ENCODE measurements at regions not wholly inside any gene's neighbourhood (a gene's known extent, or its start where the extent isn't known, plus 50 kb on each side); places are given as distances from the start of the nearest gene placed in this dataset.

DNA sequence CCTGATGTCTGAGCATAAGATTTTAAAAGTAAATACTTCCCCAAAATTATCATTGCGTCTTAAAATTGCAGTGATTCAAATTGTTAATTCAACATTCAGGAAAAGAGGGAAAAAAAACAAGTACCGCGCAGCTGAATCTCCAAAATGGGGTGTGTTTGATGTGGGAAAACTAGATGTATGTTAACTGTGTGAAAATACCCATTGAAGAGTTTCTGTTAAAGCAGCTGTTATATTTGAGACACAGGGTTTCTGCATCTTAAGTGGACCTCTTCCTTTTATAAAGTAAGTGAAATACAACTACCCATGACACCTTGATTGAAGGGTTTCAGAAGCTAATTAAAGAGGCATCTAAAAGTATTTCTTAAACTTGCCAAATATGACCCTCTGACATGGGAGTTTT is 1186.1 kb downstream of the NLGN4X start:
- TF ChIP-seq EZH2 (IDR thresholded peaks at IDR 0.05; ENCODE audit: borderline replicate concordance, insufficient read depth, low read length, poor library complexity, severe bottlenecking) (no peak), SMC3 (conservative IDR thresholded peaks at IDR 0.05; ENCODE audit: poor library complexity) (no peak), TAF1 (IDR thresholded peaks at IDR 0.05; ENCODE audit: low read depth) (no peak), POLR2AphosphoS5 (IDR thresholded peaks at IDR 0.05) (no peak), EP300 (conservative IDR thresholded peaks at IDR 0.05; ENCODE audit: poor library complexity, severe bottlenecking) (no peak), MXI1 (conservative IDR thresholded peaks at IDR 0.05; ENCODE audit: poor library complexity, severe bottlenecking) (no peak)
- TF ChIP-seq, protein P1, sequence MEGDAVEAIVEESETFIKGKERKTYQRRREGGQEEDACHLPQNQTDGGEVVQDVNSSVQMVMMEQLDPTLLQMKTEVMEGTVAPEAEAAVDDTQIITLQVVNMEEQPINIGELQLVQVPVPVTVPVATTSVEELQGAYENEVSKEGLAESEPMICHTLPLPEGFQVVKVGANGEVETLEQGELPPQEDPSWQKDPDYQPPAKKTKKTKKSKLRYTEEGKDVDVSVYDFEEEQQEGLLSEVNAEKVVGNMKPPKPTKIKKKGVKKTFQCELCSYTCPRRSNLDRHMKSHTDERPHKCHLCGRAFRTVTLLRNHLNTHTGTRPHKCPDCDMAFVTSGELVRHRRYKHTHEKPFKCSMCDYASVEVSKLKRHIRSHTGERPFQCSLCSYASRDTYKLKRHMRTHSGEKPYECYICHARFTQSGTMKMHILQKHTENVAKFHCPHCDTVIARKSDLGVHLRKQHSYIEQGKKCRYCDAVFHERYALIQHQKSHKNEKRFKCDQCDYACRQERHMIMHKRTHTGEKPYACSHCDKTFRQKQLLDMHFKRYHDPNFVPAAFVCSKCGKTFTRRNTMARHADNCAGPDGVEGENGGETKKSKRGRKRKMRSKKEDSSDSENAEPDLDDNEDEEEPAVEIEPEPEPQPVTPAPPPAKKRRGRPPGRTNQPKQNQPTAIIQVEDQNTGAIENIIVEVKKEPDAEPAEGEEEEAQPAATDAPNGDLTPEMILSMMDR (IDR thresholded peaks at IDR 0.05; ENCODE audit: poor library complexity, severe bottlenecking), result no peak
- H4K20me1 ChIP-seq (ENCODE audit: insufficient read depth), result no peaks in the 10 kb centered on the region
- no peak overlapping the region for H3K9ac ChIP-seq (ENCODE audit: low read length)
- H3K9me3 ChIP-seq (ENCODE audit: low read length), result no peaks in the 10 kb centered on the region
- H3F3A ChIP-seq (ENCODE audit: insufficient read depth, low read length, poor library complexity, severe bottlenecking), result no peaks in the 10 kb centered on the region
- no peak overlapping the region for H3K27ac ChIP-seq (ENCODE audit: low read length)
- H3K4me2 ChIP-seq (ENCODE audit: low read length), result no peak overlapping the region
- no peaks in the 10 kb centered on the region for H3K36me3 ChIP-seq (ENCODE audit: insufficient read depth, low read length)
- H3K79me2 ChIP-seq (replicated peaks; ENCODE audit: insufficient read depth, low read length), result no peaks in the 10 kb centered on the region
- no peak overlapping the region for H2AFZ ChIP-seq (ENCODE audit: low read depth, low read length)
- H3K4me3 ChIP-seq (ENCODE audit: low read length), result no peak overlapping the region
- no peaks in the 10 kb centered on the region for H3K9me2 ChIP-seq (ENCODE audit: insufficient read depth, low read length)
- H3K27me3 ChIP-seq (ENCODE audit: insufficient read depth, low read depth, low read length), result no peaks in the 10 kb centered on the region

DNA sequence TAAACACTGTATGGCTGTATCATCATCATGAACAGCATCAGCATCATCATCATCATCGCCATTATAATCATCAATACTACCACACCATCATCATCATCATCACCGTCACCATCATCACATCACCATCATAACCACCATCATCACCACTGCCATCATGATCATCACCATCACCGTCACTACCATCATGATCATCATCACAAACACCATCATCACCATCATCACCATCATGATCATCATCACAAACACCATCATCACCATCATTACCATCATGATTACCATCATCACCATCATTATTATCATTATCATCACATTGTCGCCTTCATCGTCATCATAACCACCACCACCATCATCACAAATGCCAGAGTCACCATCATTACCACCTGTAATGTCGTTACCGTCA is 1196.9 kb downstream of the NLGN4X start:
- no peak overlapping the region for H3K9ac ChIP-seq (ENCODE audit: low read length)
- TF ChIP-seq EP300 (conservative IDR thresholded peaks at IDR 0.05; ENCODE audit: poor library complexity, severe bottlenecking), result no peak
- TF ChIP-seq MXI1 (conservative IDR thresholded peaks at IDR 0.05; ENCODE audit: poor library complexity, severe bottlenecking), result no peak
- no peak for TF ChIP-seq RAD21 (conservative IDR thresholded peaks at IDR 0.05)
- no peak for TF ChIP-seq EZH2 (IDR thresholded peaks at IDR 0.05; ENCODE audit: borderline replicate concordance, insufficient read depth, low read length, poor library complexity, severe bottlenecking)
- TF ChIP-seq SMC3 (conservative IDR thresholded peaks at IDR 0.05; ENCODE audit: poor library complexity), result no peak
- no peak for TF ChIP-seq POLR2AphosphoS5 (IDR thresholded peaks at IDR 0.05)
- TF ChIP-seq, protein P2, sequence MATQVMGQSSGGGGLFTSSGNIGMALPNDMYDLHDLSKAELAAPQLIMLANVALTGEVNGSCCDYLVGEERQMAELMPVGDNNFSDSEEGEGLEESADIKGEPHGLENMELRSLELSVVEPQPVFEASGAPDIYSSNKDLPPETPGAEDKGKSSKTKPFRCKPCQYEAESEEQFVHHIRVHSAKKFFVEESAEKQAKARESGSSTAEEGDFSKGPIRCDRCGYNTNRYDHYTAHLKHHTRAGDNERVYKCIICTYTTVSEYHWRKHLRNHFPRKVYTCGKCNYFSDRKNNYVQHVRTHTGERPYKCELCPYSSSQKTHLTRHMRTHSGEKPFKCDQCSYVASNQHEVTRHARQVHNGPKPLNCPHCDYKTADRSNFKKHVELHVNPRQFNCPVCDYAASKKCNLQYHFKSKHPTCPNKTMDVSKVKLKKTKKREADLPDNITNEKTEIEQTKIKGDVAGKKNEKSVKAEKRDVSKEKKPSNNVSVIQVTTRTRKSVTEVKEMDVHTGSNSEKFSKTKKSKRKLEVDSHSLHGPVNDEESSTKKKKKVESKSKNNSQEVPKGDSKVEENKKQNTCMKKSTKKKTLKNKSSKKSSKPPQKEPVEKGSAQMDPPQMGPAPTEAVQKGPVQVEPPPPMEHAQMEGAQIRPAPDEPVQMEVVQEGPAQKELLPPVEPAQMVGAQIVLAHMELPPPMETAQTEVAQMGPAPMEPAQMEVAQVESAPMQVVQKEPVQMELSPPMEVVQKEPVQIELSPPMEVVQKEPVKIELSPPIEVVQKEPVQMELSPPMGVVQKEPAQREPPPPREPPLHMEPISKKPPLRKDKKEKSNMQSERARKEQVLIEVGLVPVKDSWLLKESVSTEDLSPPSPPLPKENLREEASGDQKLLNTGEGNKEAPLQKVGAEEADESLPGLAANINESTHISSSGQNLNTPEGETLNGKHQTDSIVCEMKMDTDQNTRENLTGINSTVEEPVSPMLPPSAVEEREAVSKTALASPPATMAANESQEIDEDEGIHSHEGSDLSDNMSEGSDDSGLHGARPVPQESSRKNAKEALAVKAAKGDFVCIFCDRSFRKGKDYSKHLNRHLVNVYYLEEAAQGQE (IDR thresholded peaks at IDR 0.05; ENCODE audit: borderline replicate concordance), result no peak
- TF ChIP-seq TAF1 (IDR thresholded peaks at IDR 0.05; ENCODE audit: low read depth), result no peak
- TF ChIP-seq, protein P1 (IDR thresholded peaks at IDR 0.05; ENCODE audit: poor library complexity, severe bottlenecking), result no peak
- H3F3A ChIP-seq (ENCODE audit: insufficient read depth, low read length, poor library complexity, severe bottlenecking), result no peaks in the 10 kb centered on the region
- no peaks in the 10 kb centered on the region for H3K36me3 ChIP-seq (ENCODE audit: insufficient read depth, low read length)
- no peaks in the 10 kb centered on the region for H3K27me3 ChIP-seq (ENCODE audit: insufficient read depth, low read depth, low read length)
- H3K9me2 ChIP-seq (ENCODE audit: insufficient read depth, low read length), result no peaks in the 10 kb centered on the region
- H3K79me2 ChIP-seq (replicated peaks; ENCODE audit: insufficient read depth, low read length), result no peaks in the 10 kb centered on the region
- no peaks in the 10 kb centered on the region for H4K20me1 ChIP-seq (ENCODE audit: insufficient read depth)
- H3K4me2 ChIP-seq (ENCODE audit: low read length), result no peak overlapping the region
- H3K4me3 ChIP-seq (ENCODE audit: low read length), result no peak overlapping the region
- H3K27ac ChIP-seq (ENCODE audit: low read length), result no peak overlapping the region
- no peaks in the 10 kb centered on the region for H3K9me3 ChIP-seq (ENCODE audit: low read length)
- H2AFZ ChIP-seq (ENCODE audit: low read depth, low read length), result no peak overlapping the region

All from neural cell (in vitro differentiated cells).